Kidney (tissue), 13 donors: ENCODE measurements at regions not wholly inside any gene's neighbourhood (a gene's known extent, or its start where the extent isn't known, plus 50 kb on each side); places are given as distances from the start of the nearest gene placed in this dataset.

Experiments
- DNase-seq, 5 donors: peaks; one replicate each; pipeline ENCODE4 v3.0.0-alpha.2; 2013 to 2020
- FAIRE-seq: peaks from 2 replicates; lab custom pipeline; 2012; peaks lifted over from hg19 to GRCh38; lab: Jason Lieb, UNC
- H3K27ac ChIP-seq, 2 donors: one replicate each; pipeline ENCODE4 v1.7.0; 2013; ENCODE audit warnings: low read depth in 2 of 2, low read length in 2 of 2, inconsistent platforms in 1 of 2
- H3K27me3 ChIP-seq: one replicate; pipeline ENCODE4 v1.7.1; 2013; ENCODE audit warnings: low read length, inconsistent platforms; ENCODE audit not compliant: control insufficient read depth, insufficient read depth
- H3K36me3 ChIP-seq, 3 donors: one replicate each; pipeline versions ENCODE4 v1.7.0 to v1.7.1; 2013; ENCODE audit warnings: low read length in 3 of 3, control low read depth in 1 of 3, inconsistent platforms in 1 of 3; ENCODE audit not compliant: insufficient read depth in 3 of 3, control insufficient read depth in 2 of 3
- H3K4me1 ChIP-seq, 3 donors: one replicate each; pipeline versions ENCODE4 v1.7.0 to v1.7.1; 2013; ENCODE audit warnings: low read length in 3 of 3, inconsistent platforms in 1 of 3, low read depth in 1 of 3; ENCODE audit not compliant: control insufficient read depth in 2 of 3, insufficient read depth in 2 of 3
- H3K4me3 ChIP-seq, 3 donors: one replicate each; pipeline versions ENCODE4 v1.7.0 to v1.8.1; 2013; ENCODE audit warnings: low read length in 3 of 3, control low read depth in 1 of 3, inconsistent platforms in 1 of 3
- H3K9ac ChIP-seq, 3 donors: one replicate each; pipeline versions ENCODE4 v1.7.0 to v1.7.1; 2013; ENCODE audit warnings: low read length in 3 of 3, control low read depth in 1 of 3, inconsistent platforms in 1 of 3
- H3K9me3 ChIP-seq, 3 donors: one replicate each; pipeline versions ENCODE4 v1.7.0 to v1.7.1; 2013; ENCODE audit warnings: low read length in 3 of 3, control low read depth in 1 of 3, inconsistent platforms in 1 of 3; ENCODE audit not compliant: control insufficient read depth in 2 of 3, insufficient read depth in 1 of 3
- CTCF ChIP-seq: IDR thresholded peaks from 3 replicates; pipeline ENCODE4 v1.5.1; 2012; ENCODE audit warnings: mild to moderate bottlenecking, moderate library complexity, borderline replicate concordance; ENCODE audit not compliant: insufficient read depth; ENCODE audit errors: extremely low read depth
- intact Hi-C: fragments of 100-400 bp; cut with DNase I; formaldehyde crosslinking; loops from one replicate; pipeline ENCODE4 v1.11.1; 2022
- donor health status: control.
- donor health status: control.
- donor health status: control.
- donor health status: control.
- donor health status: control.
- donor health status: DM: yes; HTN: yes; CAD: no.
- donor health status: Normal renal cell carcinoma (clear cell type).

GRCh38 chr16:64280317-64280716, 841.5 kb downstream of the CDH11 start:
- Histone ChIP-seq H3K4me1 (no peaks in the 10 kb centered on the region), H3K4me3 (no peak overlapping the region), H3K9me3 (no peaks in the 10 kb centered on the region), H3K36me3 (no peaks in the 10 kb centered on the region), H3K27ac (no peak overlapping the region), H3K9ac (no peak overlapping the region), H3K27me3 (no peaks in the 10 kb centered on the region)
- FAIRE-seq, result no peak
- DNase-seq, result no peak
- intact Hi-C loops, result no loop called here
- no peak for TF ChIP-seq CTCF

- TF ChIP-seq CTCF, result no peak
- no peak for FAIRE-seq
- DNase-seq, result no peak
- intact Hi-C loops, result no loop called here
- H3K9me3 ChIP-seq, result no peaks in the 10 kb centered on the region
- no peaks in the 10 kb centered on the region for H3K4me1 ChIP-seq
- H3K36me3 ChIP-seq, result no peaks in the 10 kb centered on the region
- H3K27ac ChIP-seq, result no peak overlapping the region
- H3K27me3 ChIP-seq, result no peaks in the 10 kb centered on the region
- H3K9ac ChIP-seq, result no peak overlapping the region
- no peak overlapping the region for H3K4me3 ChIP-seq
Observed at GRCh38 chr16:64278196-64278595, 843.7 kb downstream of the CDH11 start.

- H3K9ac ChIP-seq, result no peak overlapping the region
- no peaks in the 10 kb centered on the region for H3K27me3 ChIP-seq
- no peaks in the 10 kb centered on the region for H3K36me3 ChIP-seq
- H3K4me3 ChIP-seq, result no peak overlapping the region
- DNase-seq (no peak), FAIRE-seq (no peak)
- H3K4me1 ChIP-seq, result no peaks in the 10 kb centered on the region
- intact Hi-C loops, result no loop called here
- no peak overlapping the region for H3K27ac ChIP-seq
- H3K9me3 ChIP-seq, result no peaks in the 10 kb centered on the region
- TF ChIP-seq CTCF, result no peak
Observed at GRCh38 chr16:64276646-64277045, 845.2 kb downstream of the CDH11 start.

- H3K4me3 ChIP-seq, result no peak overlapping the region
- no peak for FAIRE-seq
- DNase-seq, result no peak
Observed at GRCh38 chr16:64272028-64272427, 849.8 kb downstream of the CDH11 start.

More at GRCh38 chr16:64272028-64272427, 849.8 kb downstream of the CDH11 start:
- no peak overlapping the region for H3K27ac ChIP-seq
- no peak overlapping the region for H3K9ac ChIP-seq
- TF ChIP-seq CTCF, result no peak
- H3K27me3 ChIP-seq, result no peaks in the 10 kb centered on the region
- intact Hi-C loops, result no loop called here
- no peaks in the 10 kb centered on the region for H3K4me1 ChIP-seq
- no peaks in the 10 kb centered on the region for H3K36me3 ChIP-seq
- H3K9me3 ChIP-seq, result no peaks in the 10 kb centered on the region
